ACC112 (cell line): ENCODE measurements at regions not wholly inside any gene's neighbourhood (a gene's known extent, or its start where the extent isn't known, plus 50 kb on each side); places are given as distances from the start of the nearest gene placed in this dataset.
A peak's percentile ranks its signal among the peaks of the same experiment; 100 is the strongest.
"Not testable (repeated sequence)": the region's sequence is repeated elsewhere in the genome, so short reads cannot be mapped to it uniquely, and the experiment has no call there.

Experiments
- H2AFZ ChIP-seq: fragments of 200-600 bp; sonication (generic); one replicate; pipeline ENCODE4 v1.6.0; 2017; ENCODE audit warnings: antibody characterized with exemption, low read length; ENCODE audit not compliant: unreplicated experiment
- H3K27ac ChIP-seq: fragments of 200-600 bp; sonication (generic); 2 replicates; pipeline ENCODE4 v1.5.1; 2014; ENCODE audit warnings: low read depth, mild to moderate bottlenecking, antibody characterized with exemption, low read length, moderate library complexity
- H3K27me3 ChIP-seq: fragments of 200-600 bp; sonication (generic); 2 replicates; pipeline ENCODE4 v1.6.1; 2014; ENCODE audit warnings: mild to moderate bottlenecking, antibody characterized with exemption, low read length, moderate library complexity, mixed read lengths; ENCODE audit not compliant: insufficient read depth
- H3K36me3 ChIP-seq: fragments of 200-600 bp; sonication (generic); 2 replicates; pipeline ENCODE4 v1.6.1; 2016; ENCODE audit warnings: mild to moderate bottlenecking, antibody characterized with exemption, low read length, moderate library complexity, mixed read lengths; ENCODE audit not compliant: insufficient read depth
- H3K4me1 ChIP-seq: fragments of 200-600 bp; sonication (generic); one replicate; pipeline ENCODE4 v1.6.1; 2016; ENCODE audit warnings: low read length, mixed read lengths; ENCODE audit not compliant: insufficient read depth, unreplicated experiment, control insufficient read depth
- H3K4me3 ChIP-seq: fragments of 200-600 bp; sonication (generic); 2 replicates; pipeline ENCODE4 v1.5.1; 2014; ENCODE audit warnings: mild to moderate bottlenecking, low read depth, low read length
- H3K79me2 ChIP-seq: fragments of 200-600 bp; sonication (generic); one replicate; pipeline ENCODE4 v1.6.0; 2016; ENCODE audit warnings: low read length; ENCODE audit not compliant: control insufficient read depth, unreplicated experiment, insufficient read depth

DNA sequence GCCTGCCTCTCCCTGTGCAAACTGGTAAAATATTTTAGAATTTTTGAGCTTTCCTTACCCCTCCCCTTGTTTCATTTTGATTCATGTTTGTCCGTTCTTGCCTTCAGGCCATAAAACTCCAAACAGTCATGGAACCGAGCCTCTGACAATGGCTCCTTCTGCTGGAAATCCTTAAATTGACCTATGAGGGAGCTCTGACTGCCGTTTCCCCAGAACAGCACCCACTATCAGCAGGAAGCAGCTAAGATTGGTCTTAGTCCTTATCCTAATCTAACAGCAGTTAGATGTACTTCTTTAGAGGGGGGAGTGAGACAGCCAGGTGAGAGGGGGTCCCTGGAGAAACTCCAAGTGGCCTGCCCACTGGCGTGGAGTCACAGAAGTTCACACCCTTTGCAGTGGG lies 106.7 kb downstream of the FAM174A start:
- Histone ChIP-seq H3K4me1 (peaks cover 7% of the 10 kb centered on the region), H3K79me2 (no peaks in the 10 kb centered on the region), H3K4me3 (no peak overlapping the region), H2AFZ (no peak overlapping the region), H3K27ac (no peak overlapping the region), H3K36me3 (no peaks in the 10 kb centered on the region), H3K27me3 (no peaks in the 10 kb centered on the region)

- H3K4me3 ChIP-seq = no peak overlapping the region
- peaks cover 7% of the 10 kb centered on the region for H3K4me1 ChIP-seq
- no peaks in the 10 kb centered on the region for H3K36me3 ChIP-seq
- H2AFZ ChIP-seq = peak overlapping the region; percentile 58
- H3K27ac ChIP-seq = no peak overlapping the region
- no peaks in the 10 kb centered on the region for H3K27me3 ChIP-seq
- no peaks in the 10 kb centered on the region for H3K79me2 ChIP-seq
Observed at GRCh38 chr5:100643473-100643872, 108.3 kb downstream of the FAM174A start.

DNA sequence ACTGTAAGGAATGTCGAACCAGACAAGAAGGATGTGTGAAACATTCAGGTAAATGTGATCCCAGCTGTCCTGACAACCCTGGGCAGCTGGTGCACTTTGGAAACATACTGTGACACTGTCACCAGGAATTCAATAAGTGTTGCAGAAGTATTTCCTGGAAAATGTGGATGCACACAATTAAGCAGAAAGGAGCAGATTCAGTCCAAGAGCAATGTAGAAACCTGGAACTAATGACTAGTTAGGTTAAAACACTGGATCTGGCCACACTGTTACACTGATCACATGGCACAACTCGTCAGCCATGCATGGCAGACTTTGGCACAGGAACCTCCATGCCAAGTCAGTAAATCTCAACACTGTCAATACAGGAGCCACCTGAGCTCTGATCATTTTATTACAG lies 109.0 kb downstream of the FAM174A start:
- Histone ChIP-seq H3K27ac (no peak overlapping the region), H3K79me2 (no peaks in the 10 kb centered on the region), H2AFZ (no peak overlapping the region), H3K27me3 (no peaks in the 10 kb centered on the region), H3K36me3 (no peaks in the 10 kb centered on the region), H3K4me1 (peaks cover 7% of the 10 kb centered on the region), H3K4me3 (no peak overlapping the region)

DNA sequence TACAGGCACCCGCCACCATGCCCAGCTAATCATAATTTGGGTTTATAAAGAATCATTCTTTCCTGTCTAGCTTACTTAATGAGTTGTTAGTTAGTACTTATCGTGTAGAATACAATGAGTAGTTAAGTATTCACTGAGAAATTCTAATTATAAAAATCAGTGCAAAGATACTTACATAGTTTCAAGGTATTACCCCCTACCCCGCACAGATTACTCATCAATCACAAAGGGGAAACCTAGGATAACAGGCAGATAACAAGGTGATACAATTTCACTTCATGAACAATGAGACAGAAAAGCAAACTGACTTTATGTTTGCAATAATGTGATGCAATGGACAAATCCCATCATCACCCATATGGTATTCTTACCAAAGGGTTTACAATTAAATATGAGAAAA lies 109.6 kb downstream of the FAM174A start:
- no peak overlapping the region for H2AFZ ChIP-seq
- no peak overlapping the region for H3K4me3 ChIP-seq
- H3K36me3 ChIP-seq = no peaks in the 10 kb centered on the region
- no peak overlapping the region for H3K27ac ChIP-seq
- peaks cover 7% of the 10 kb centered on the region for H3K4me1 ChIP-seq
- no peaks in the 10 kb centered on the region for H3K79me2 ChIP-seq
- no peaks in the 10 kb centered on the region for H3K27me3 ChIP-seq

DNA sequence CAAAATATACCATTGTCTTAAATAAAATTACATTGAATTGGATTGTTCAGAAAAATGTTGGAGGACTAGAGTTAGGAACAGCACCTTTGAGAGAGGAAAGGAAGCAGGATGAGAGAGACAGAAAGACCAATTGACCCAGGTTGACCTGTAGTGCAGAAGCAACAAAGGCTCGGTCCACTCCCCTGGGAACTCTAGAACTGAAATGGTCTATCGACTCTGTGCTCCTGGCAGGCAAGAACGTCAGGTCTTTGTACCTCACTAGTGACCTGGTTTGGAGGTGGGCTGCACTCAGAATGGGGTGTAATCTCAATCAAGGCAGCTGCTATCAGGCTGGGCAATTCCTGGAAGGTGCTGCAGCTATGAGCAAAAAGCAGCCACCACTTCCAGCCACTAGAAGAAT lies 110.8 kb downstream of the FAM174A start:
- no peak overlapping the region for H3K27ac ChIP-seq
- no peaks in the 10 kb centered on the region for H3K36me3 ChIP-seq
- peaks cover 7% of the 10 kb centered on the region for H3K4me1 ChIP-seq
- no peaks in the 10 kb centered on the region for H3K79me2 ChIP-seq
- no peaks in the 10 kb centered on the region for H3K27me3 ChIP-seq
- no peak overlapping the region for H3K4me3 ChIP-seq
- H2AFZ ChIP-seq = no peak overlapping the region

DNA sequence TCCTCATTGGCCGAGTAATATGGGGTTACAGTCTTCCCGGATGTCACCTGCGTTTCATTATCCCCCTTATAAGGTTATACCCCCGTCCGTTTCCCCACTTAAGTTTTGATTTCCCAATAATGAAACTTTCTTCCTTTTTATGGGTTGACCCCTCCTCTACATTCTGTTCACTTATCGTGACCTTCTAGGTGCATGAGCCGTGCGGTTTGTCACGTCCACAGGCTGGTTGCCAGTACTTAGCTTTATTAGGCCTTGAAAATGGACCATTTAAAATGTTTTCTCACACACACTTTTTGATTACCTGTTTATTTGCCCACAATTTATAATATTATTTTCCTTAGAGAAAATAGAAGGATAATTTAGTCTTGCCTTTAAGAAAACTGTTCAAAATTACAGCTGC lies 111.5 kb downstream of the FAM174A start:
- H3K27ac ChIP-seq = no peak overlapping the region
- no peaks in the 10 kb centered on the region for H3K36me3 ChIP-seq
- peaks cover 7% of the 10 kb centered on the region for H3K4me1 ChIP-seq
- H3K27me3 ChIP-seq = no peaks in the 10 kb centered on the region
- no peaks in the 10 kb centered on the region for H3K79me2 ChIP-seq
- H2AFZ ChIP-seq = no peak overlapping the region
- no peak overlapping the region for H3K4me3 ChIP-seq

GRCh38 chr5:100647461-100648230 lies 112.5 kb downstream of the FAM174A start:
- Histone ChIP-seq H3K79me2 (no peaks in the 10 kb centered on the region), H3K27ac (no peak overlapping the region), H3K4me3 (no peak overlapping the region), H3K4me1 (peaks cover 7% of the 10 kb centered on the region), H3K36me3 (no peaks in the 10 kb centered on the region), H2AFZ (peak overlapping the region; percentile 51), H3K27me3 (no peaks in the 10 kb centered on the region)

GRCh38 chr5:100654895-100655294 lies 119.7 kb downstream of the FAM174A start:
- no peaks in the 10 kb centered on the region for H3K36me3 ChIP-seq

GRCh38 chr5:100656771-100657170 lies 121.6 kb downstream of the FAM174A start:
- H3K4me1 ChIP-seq, H3K27me3 ChIP-seq, H3K79me2 ChIP-seq, H3K4me3 ChIP-seq, H3K27ac ChIP-seq, H3K36me3 ChIP-seq, H2AFZ ChIP-seq: not testable (repeated sequence)

More at GRCh38 chr5:100654895-100655294, 119.7 kb downstream of the FAM174A start:
- Histone ChIP-seq H3K27me3 (no peaks in the 10 kb centered on the region), H3K79me2 (no peaks in the 10 kb centered on the region), H3K4me1 (no peaks in the 10 kb centered on the region), H2AFZ (no peak overlapping the region), H3K27ac (no peak overlapping the region), H3K4me3 (no peak overlapping the region)

GRCh38 chr5:100659080-100659795 lies 124.1 kb downstream of the FAM174A start:
- Histone ChIP-seq H3K4me1 (no peaks in the 10 kb centered on the region), H3K4me3 (no peak overlapping the region), H3K27ac (no peak overlapping the region), H3K79me2 (no peaks in the 10 kb centered on the region), H3K36me3 (no peaks in the 10 kb centered on the region), H3K27me3 (no peaks in the 10 kb centered on the region), H2AFZ (no peak overlapping the region)

- no peaks in the 10 kb centered on the region for H3K36me3 ChIP-seq
- H3K27me3 ChIP-seq = no peaks in the 10 kb centered on the region
- no peaks in the 10 kb centered on the region for H3K79me2 ChIP-seq
- H3K27ac ChIP-seq = no peak overlapping the region
- H3K4me1 ChIP-seq = peaks cover 25% of the 10 kb centered on the region
- H2AFZ ChIP-seq = no peak overlapping the region
- H3K4me3 ChIP-seq = no peak overlapping the region
Observed at GRCh38 chr5:100664140-100664539, 129.0 kb downstream of the FAM174A start.
